ENCODE measurements at regions not wholly inside any gene's neighbourhood (a gene's known extent, or its start where the extent isn't known, plus 50 kb on each side); places are given as distances from the start of the nearest gene placed in this dataset.

DNA sequence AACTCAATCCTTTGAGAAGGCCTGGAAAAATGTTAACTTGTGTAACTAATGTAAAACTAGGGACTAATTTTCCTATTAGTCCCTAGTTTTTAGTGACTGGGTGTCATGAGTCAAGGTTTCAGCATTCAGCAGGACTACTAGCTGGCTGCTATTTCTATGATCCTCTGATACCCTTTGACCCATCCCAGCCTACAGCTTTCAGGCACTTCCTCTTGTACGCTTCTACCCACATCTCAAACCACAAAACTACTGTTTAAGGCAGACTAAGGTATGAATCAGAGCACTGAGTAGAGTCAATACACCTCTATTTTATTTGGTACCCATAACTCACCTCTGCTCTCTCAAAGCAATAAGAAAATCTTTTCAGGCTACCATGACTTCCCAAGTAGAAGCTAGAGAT is 809.6 kb downstream of the PDHA2 start:
- TF ChIP-seq, protein P1, sequence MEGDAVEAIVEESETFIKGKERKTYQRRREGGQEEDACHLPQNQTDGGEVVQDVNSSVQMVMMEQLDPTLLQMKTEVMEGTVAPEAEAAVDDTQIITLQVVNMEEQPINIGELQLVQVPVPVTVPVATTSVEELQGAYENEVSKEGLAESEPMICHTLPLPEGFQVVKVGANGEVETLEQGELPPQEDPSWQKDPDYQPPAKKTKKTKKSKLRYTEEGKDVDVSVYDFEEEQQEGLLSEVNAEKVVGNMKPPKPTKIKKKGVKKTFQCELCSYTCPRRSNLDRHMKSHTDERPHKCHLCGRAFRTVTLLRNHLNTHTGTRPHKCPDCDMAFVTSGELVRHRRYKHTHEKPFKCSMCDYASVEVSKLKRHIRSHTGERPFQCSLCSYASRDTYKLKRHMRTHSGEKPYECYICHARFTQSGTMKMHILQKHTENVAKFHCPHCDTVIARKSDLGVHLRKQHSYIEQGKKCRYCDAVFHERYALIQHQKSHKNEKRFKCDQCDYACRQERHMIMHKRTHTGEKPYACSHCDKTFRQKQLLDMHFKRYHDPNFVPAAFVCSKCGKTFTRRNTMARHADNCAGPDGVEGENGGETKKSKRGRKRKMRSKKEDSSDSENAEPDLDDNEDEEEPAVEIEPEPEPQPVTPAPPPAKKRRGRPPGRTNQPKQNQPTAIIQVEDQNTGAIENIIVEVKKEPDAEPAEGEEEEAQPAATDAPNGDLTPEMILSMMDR (IDR thresholded peaks at IDR 0.05; ENCODE audit: poor library complexity), result no peak
- TF ChIP-seq EZH2 (IDR thresholded peaks at IDR 0.05; ENCODE audit: borderline replicate concordance), result no peak
